ENCODE measurements at regions not wholly inside any gene's neighbourhood (a gene's known extent, or its start where the extent isn't known, plus 50 kb on each side); places are given as distances from the start of the nearest gene placed in this dataset.

DNA sequence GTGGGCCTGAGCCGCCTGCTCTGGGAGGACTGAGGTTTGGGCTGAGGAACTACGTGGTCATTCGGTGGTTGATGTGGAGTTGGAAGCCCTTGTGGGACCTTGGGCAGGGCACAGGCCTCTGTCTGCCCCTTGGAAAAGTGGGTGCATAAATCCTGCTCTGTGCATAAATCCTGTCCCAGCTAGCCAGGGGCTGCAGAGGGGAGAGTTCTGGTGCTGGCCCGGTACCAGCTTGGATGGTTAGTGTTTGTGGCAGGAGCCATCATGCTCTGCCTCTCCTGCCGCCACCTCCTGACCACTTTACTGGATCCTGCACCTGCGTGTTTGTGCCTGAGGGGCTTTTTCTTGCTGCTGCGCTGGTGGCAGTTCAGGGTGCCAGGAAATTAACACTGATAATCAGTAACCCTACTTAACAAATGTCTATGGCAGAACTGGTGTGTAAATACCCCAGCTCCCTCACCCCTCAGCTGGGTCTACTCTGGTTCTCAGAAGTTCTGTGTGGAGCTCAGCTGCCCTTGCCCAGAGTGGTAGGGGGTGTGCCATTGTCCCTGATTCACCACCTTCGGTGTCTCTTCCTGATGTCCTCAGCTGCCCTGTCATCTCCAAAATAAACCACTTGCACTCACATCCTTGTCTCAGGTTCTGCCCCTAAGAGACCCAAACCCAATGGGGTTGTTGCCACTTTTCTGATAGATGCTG is 156.8 kb downstream of the GLI2 start:
- TF ChIP-seq, protein P1, sequence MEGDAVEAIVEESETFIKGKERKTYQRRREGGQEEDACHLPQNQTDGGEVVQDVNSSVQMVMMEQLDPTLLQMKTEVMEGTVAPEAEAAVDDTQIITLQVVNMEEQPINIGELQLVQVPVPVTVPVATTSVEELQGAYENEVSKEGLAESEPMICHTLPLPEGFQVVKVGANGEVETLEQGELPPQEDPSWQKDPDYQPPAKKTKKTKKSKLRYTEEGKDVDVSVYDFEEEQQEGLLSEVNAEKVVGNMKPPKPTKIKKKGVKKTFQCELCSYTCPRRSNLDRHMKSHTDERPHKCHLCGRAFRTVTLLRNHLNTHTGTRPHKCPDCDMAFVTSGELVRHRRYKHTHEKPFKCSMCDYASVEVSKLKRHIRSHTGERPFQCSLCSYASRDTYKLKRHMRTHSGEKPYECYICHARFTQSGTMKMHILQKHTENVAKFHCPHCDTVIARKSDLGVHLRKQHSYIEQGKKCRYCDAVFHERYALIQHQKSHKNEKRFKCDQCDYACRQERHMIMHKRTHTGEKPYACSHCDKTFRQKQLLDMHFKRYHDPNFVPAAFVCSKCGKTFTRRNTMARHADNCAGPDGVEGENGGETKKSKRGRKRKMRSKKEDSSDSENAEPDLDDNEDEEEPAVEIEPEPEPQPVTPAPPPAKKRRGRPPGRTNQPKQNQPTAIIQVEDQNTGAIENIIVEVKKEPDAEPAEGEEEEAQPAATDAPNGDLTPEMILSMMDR (IDR thresholded peaks at IDR 0.05), result no peak
- no peak for TF ChIP-seq POLR2A (IDR thresholded peaks at IDR 0.05)
